Neuronal stem cell (in vitro differentiated cells): ENCODE measurements at regions not wholly inside any gene's neighbourhood (a gene's known extent, or its start where the extent isn't known, plus 50 kb on each side); places are given as distances from the start of the nearest gene placed in this dataset.

ENCODE experiments used
- DNase-seq: peaks from one replicate; pipeline ENCODE4 v3.0.0-alpha.2; 2013; ENCODE audit warnings: low spot score
- H2AFZ ChIP-seq: one replicate; pipeline ENCODE4 v1.6.1; 2013; ENCODE audit warnings: mild to moderate bottlenecking, low read length, inconsistent platforms
- H2AK5ac ChIP-seq: 2 replicates; pipeline ENCODE4 v1.6.1; 2013; ENCODE audit warnings: low read depth, mild to moderate bottlenecking, inconsistent platforms, low read length, moderate library complexity, mixed read lengths
- H2BK120ac ChIP-seq: 2 replicates; pipeline ENCODE4 v1.6.1; 2013; ENCODE audit warnings: low read depth, mild to moderate bottlenecking, inconsistent platforms, low read length, moderate library complexity, mixed read lengths
- H2BK12ac ChIP-seq: one replicate; pipeline ENCODE4 v1.6.1; 2013; ENCODE audit warnings: low read length, inconsistent platforms
- H2BK15ac ChIP-seq: 2 replicates; pipeline ENCODE4 v1.6.1; 2013; ENCODE audit warnings: mild to moderate bottlenecking, low read length, inconsistent platforms, mixed read lengths
- H2BK5ac ChIP-seq: one replicate; pipeline ENCODE4 v1.6.1; 2013; ENCODE audit warnings: inconsistent platforms, mild to moderate bottlenecking, low read length, moderate library complexity
- H3K14ac ChIP-seq: one replicate; pipeline ENCODE4 v1.6.1; 2013; ENCODE audit warnings: low read length, inconsistent platforms
- H3K18ac ChIP-seq: 2 replicates; pipeline ENCODE4 v1.6.1; 2013; ENCODE audit warnings: low read length, inconsistent platforms
- H3K23ac ChIP-seq: 2 replicates; pipeline ENCODE4 v1.6.1; 2013; ENCODE audit warnings: low read depth, mild to moderate bottlenecking, mixed read lengths, low read length, inconsistent platforms; ENCODE audit not compliant: poor library complexity
- H3K27ac ChIP-seq: replicated peaks from 3 replicates; pipeline ENCODE4 v1.5.1; 2013; ENCODE audit warnings: low read length, inconsistent platforms
- H3K27me3 ChIP-seq, 3 experiments: 2 replicates each; pipeline ENCODE4 v1.6.1; 2013; ENCODE audit warnings: low read length in 3 of 3, mild to moderate bottlenecking in 2 of 3, inconsistent platforms in 1 of 3, low read depth in 1 of 3, mixed read lengths in 1 of 3, moderate library complexity in 1 of 3; ENCODE audit not compliant: control insufficient read depth in 3 of 3, insufficient read depth in 3 of 3
- H3K36me3 ChIP-seq, 2 donors: replicated peaks in 1 of 2; 2 replicates each; pipeline ENCODE4 v1.6.1; 2013; ENCODE audit warnings: low read length in 2 of 2; ENCODE audit not compliant: control insufficient read depth in 2 of 2, insufficient read depth in 2 of 2
- H3K4ac ChIP-seq: 2 replicates; pipeline ENCODE4 v1.6.1; 2013; ENCODE audit warnings: inconsistent platforms, mild to moderate bottlenecking, low read length, moderate library complexity
- H3K4me1 ChIP-seq, 2 donors: 1 replicate in 1 of 2; 2 replicates in 1 of 2; pipeline ENCODE4 v1.6.1; 2013; ENCODE audit warnings: low read length in 2 of 2, low read depth in 1 of 2; ENCODE audit not compliant: control insufficient read depth in 2 of 2, insufficient read depth in 1 of 2
- H3K4me2 ChIP-seq: one replicate; pipeline ENCODE4 v1.6.1; 2013; ENCODE audit warnings: mild to moderate bottlenecking, low read length, inconsistent platforms; ENCODE audit not compliant: insufficient read depth, poor library complexity, severe bottlenecking
- H3K4me3 ChIP-seq, 2 donors: 2 replicates each; pipeline ENCODE4 v1.5.1; 2013; ENCODE audit warnings: low read length in 2 of 2, mild to moderate bottlenecking in 2 of 2, inconsistent platforms in 1 of 2, moderate library complexity in 1 of 2
- H3K79me1 ChIP-seq: one replicate; pipeline ENCODE4 v1.6.1; 2013; ENCODE audit warnings: low read depth, mild to moderate bottlenecking, inconsistent platforms, low read length, moderate library complexity
- H3K9ac ChIP-seq: one replicate; pipeline ENCODE4 v1.6.1; 2013; ENCODE audit warnings: mild to moderate bottlenecking, low read depth, low read length, inconsistent platforms; ENCODE audit not compliant: poor library complexity
- H3K9me3 ChIP-seq, 2 donors: replicated peaks in 1 of 2; 2 replicates each; pipeline versions ENCODE3 to v1.6.1; 2013; ENCODE audit warnings: low read length in 2 of 2, mild to moderate bottlenecking in 2 of 2, inconsistent platforms in 1 of 2, low read depth in 1 of 2, mixed read lengths in 1 of 2, moderate library complexity in 1 of 2; ENCODE audit not compliant: control insufficient read depth in 2 of 2, insufficient read depth in 1 of 2
- H4K8ac ChIP-seq: one replicate; pipeline ENCODE4 v1.6.1; 2013; ENCODE audit warnings: low read depth, mild to moderate bottlenecking, inconsistent platforms, low read length, moderate library complexity
- H4K91ac ChIP-seq: one replicate; pipeline ENCODE4 v1.6.1; 2013; ENCODE audit warnings: low read length, low read depth, mild to moderate bottlenecking, inconsistent platforms; ENCODE audit not compliant: poor library complexity
- WGBS, 2 donors: extraction: QIAGEN DNeasy Blood & Tissue Kit; methylation state at CpG; one replicate each; pipeline ENCODE4 v1.1.7; 2013; ENCODE audit warnings: missing lambda C conversion rate in 2 of 2, mixed read lengths in 1 of 2; ENCODE audit not compliant: insufficient read length in 2 of 2, insufficient replicate concordance in 1 of 2; ENCODE audit errors: extremely low coverage in 2 of 2; 5-methylcytosine and 5-hydroxymethylcytosine counted together

- Histone ChIP-seq H4K91ac (no peak overlapping the region), H3K27ac (no peak overlapping the region)
Observed at GRCh38 chr7:95700917-95701316, 71.4 kb upstream of the DYNC1I1 start.

GRCh38 chr7:95694334-95694733 is 78.0 kb upstream of the DYNC1I1 start:
- no peaks in the 10 kb centered on the region for H3K36me3 ChIP-seq
- no peak overlapping the region for H3K27ac ChIP-seq
- no peaks in the 10 kb centered on the region for H3K9me3 ChIP-seq
- no peak overlapping the region for H3K9ac ChIP-seq
- no peak overlapping the region for H2BK120ac ChIP-seq
- H2AK5ac ChIP-seq = no peak overlapping the region
- no CpG with 5 or more reads among the region's 2 CpGs for WGBS, 2 donors
- no peaks in the 10 kb centered on the region for H3K79me1 ChIP-seq
- no peak for DNase-seq
- no peak overlapping the region for H3K4me2 ChIP-seq
- H4K91ac ChIP-seq = no peak overlapping the region
- H3K4me3 ChIP-seq = no peak overlapping the region
- no peaks in the 10 kb centered on the region for H3K27me3 ChIP-seq
- H2AFZ ChIP-seq = no peak overlapping the region
- H3K18ac ChIP-seq = no peak overlapping the region
- H3K4ac ChIP-seq = no peak overlapping the region
- no peak overlapping the region for H2BK12ac ChIP-seq
- H3K4me1 ChIP-seq = peaks cover 0 to 3% of the 10 kb centered on the region in 2 donors
- no peak overlapping the region for H3K23ac ChIP-seq
- no peak overlapping the region for H3K14ac ChIP-seq
- H2BK15ac ChIP-seq = no peak overlapping the region
- H2BK5ac ChIP-seq = no peak overlapping the region
- H4K8ac ChIP-seq = no peak overlapping the region

More at GRCh38 chr7:95700917-95701316, 71.4 kb upstream of the DYNC1I1 start:
- no peak overlapping the region for H2AFZ ChIP-seq
- no peak overlapping the region for H3K4ac ChIP-seq
- H3K4me2 ChIP-seq = no peak overlapping the region
- DNase-seq = no peak
- H2BK5ac ChIP-seq = no peak overlapping the region
- H2AK5ac ChIP-seq = no peak overlapping the region
- no peak overlapping the region for H3K14ac ChIP-seq
- no peak overlapping the region for H3K9ac ChIP-seq
- H3K4me3 ChIP-seq = no peak overlapping the region
- no peak overlapping the region for H3K23ac ChIP-seq
- peaks cover 0 to 1% of the 10 kb centered on the region in 2 donors for H3K9me3 ChIP-seq
- no peak overlapping the region for H3K18ac ChIP-seq
- no peaks in the 10 kb centered on the region for H3K79me1 ChIP-seq
- no peak overlapping the region for H4K8ac ChIP-seq
- no peak overlapping the region for H2BK15ac ChIP-seq
- no peak overlapping the region for H2BK12ac ChIP-seq
- H3K4me1 ChIP-seq = no peaks in the 10 kb centered on the region
- H3K36me3 ChIP-seq = no peaks in the 10 kb centered on the region
- no peaks in the 10 kb centered on the region for H3K27me3 ChIP-seq
- H2BK120ac ChIP-seq = no peak overlapping the region

- Histone ChIP-seq H3K27me3 (no peaks in the 10 kb centered on the region), H4K91ac (no peak overlapping the region), H3K27ac (no peak overlapping the region)
Observed at GRCh38 chr7:95693551-95694333, 78.6 kb upstream of the DYNC1I1 start.

GRCh38 chr7:95691464-95691863 is 80.9 kb upstream of the DYNC1I1 start:
- no peak overlapping the region for H3K4me2 ChIP-seq
- no peak overlapping the region for H4K91ac ChIP-seq
- no peaks in the 10 kb centered on the region for H3K79me1 ChIP-seq
- no peak overlapping the region for H2BK15ac ChIP-seq
- H3K23ac ChIP-seq = no peak overlapping the region
- no peak overlapping the region for H2BK5ac ChIP-seq
- no peak overlapping the region for H3K9ac ChIP-seq
- H3K4me3 ChIP-seq = no peak overlapping the region
- WGBS, 2 donors = no CpG with 5 or more reads among the region's 4 CpGs
- no peaks in the 10 kb centered on the region for H3K9me3 ChIP-seq
- no peaks in the 10 kb centered on the region for H3K36me3 ChIP-seq
- no peak overlapping the region for H3K18ac ChIP-seq
- no peak overlapping the region for H2BK12ac ChIP-seq
- H4K8ac ChIP-seq = no peak overlapping the region
- H2AK5ac ChIP-seq = no peak overlapping the region
- no peaks in the 10 kb centered on the region for H3K27me3 ChIP-seq
- H3K4me1 ChIP-seq = peaks cover 2 to 6% of the 10 kb centered on the region in 2 donors
- H3K4ac ChIP-seq = no peak overlapping the region
- H3K14ac ChIP-seq = no peak overlapping the region
- no peak for DNase-seq
- no peak overlapping the region for H2BK120ac ChIP-seq
- no peak overlapping the region for H3K27ac ChIP-seq
- no peak overlapping the region for H2AFZ ChIP-seq

More at GRCh38 chr7:95693551-95694333, 78.6 kb upstream of the DYNC1I1 start:
- Histone ChIP-seq H3K4me3 (no peak overlapping the region), H4K8ac (no peak overlapping the region), H3K4ac (no peak overlapping the region), H2BK120ac (no peak overlapping the region), H3K18ac (no peak overlapping the region), H2AFZ (no peak overlapping the region), H2AK5ac (no peak overlapping the region), H2BK15ac (no peak overlapping the region), H3K9me3 (no peaks in the 10 kb centered on the region), H2BK12ac (no peak overlapping the region), H3K4me2 (no peak overlapping the region), H2BK5ac (no peak overlapping the region), H3K9ac (no peak overlapping the region), H3K79me1 (no peaks in the 10 kb centered on the region), H3K4me1 (peaks cover 0 to 3% of the 10 kb centered on the region in 2 donors), H3K23ac (no peak overlapping the region), H3K36me3 (no peaks in the 10 kb centered on the region), H3K14ac (no peak overlapping the region)
- no peak for DNase-seq
- WGBS, 2 donors = no CpG with 5 or more reads among the region's 5 CpGs
